ENCODE measurements at regions not wholly inside any gene's neighbourhood (a gene's known extent, or its start where the extent isn't known, plus 50 kb on each side); places are given as distances from the start of the nearest gene placed in this dataset.
"Not testable (repeated sequence)": the region's sequence is repeated elsewhere in the genome, so short reads cannot be mapped to it uniquely, and the experiment has no call there.

GRCh38 chr4:22593933-22594332 lies 78.1 kb upstream of the ADGRA3 start:
- Histone ChIP-seq H3K4me1 (no peaks in the 10 kb centered on the region), H3K27me3 (no peaks in the 10 kb centered on the region), H3K9me3 (no peaks in the 10 kb centered on the region), H3K27ac (no peak overlapping the region), H3K36me3 (no peaks in the 10 kb centered on the region), H3K4me3 (no peak overlapping the region)
- DNase-seq = no peak
- TF ChIP-seq POLR2A (IDR thresholded peaks at IDR 0.05) (no peak), CTCF (IDR thresholded peaks at IDR 0.05) (no peak)
- intact Hi-C loops (cut with DNase I) = no loop called here
- 77 to 85% methylated on average over 10 of the region's 10 CpGs for WGBS, 2 donors

- no peaks in the 10 kb centered on the region for H3K9me3 ChIP-seq
- no peak overlapping the region for H3K4me3 ChIP-seq
- 73 to 74% methylated on average over 3 of the region's 3 CpGs for WGBS, 2 donors
- no peaks in the 10 kb centered on the region for H3K36me3 ChIP-seq
- TF ChIP-seq CTCF (IDR thresholded peaks at IDR 0.05) = no peak
- TF ChIP-seq POLR2A (IDR thresholded peaks at IDR 0.05) = no peak
- intact Hi-C loops (cut with DNase I) = no loop called here
- no peak overlapping the region for H3K27ac ChIP-seq
- no peak for DNase-seq
- H3K4me1 ChIP-seq = no peaks in the 10 kb centered on the region
- no peaks in the 10 kb centered on the region for H3K27me3 ChIP-seq
Measured at GRCh38 chr4:22595684-22596083, 79.8 kb upstream of the ADGRA3 start.

GRCh38 chr4:22596409-22596808 lies 80.5 kb upstream of the ADGRA3 start:
- Histone ChIP-seq H3K27me3 (no peaks in the 10 kb centered on the region), H3K27ac (no peak overlapping the region), H3K36me3 (no peaks in the 10 kb centered on the region), H3K9me3 (no peaks in the 10 kb centered on the region), H3K4me1 (no peaks in the 10 kb centered on the region), H3K4me3 (no peak overlapping the region)
- intact Hi-C loops (cut with DNase I) = no loop called here
- WGBS, 2 donors = 52 to 57% methylated on average over 2 of the region's 2 CpGs
- DNase-seq = no peak
- no peak for TF ChIP-seq CTCF (IDR thresholded peaks at IDR 0.05)
- no peak for TF ChIP-seq POLR2A (IDR thresholded peaks at IDR 0.05)

- Histone ChIP-seq H3K4me1 (no peaks in the 10 kb centered on the region), H3K9me3 (no peaks in the 10 kb centered on the region), H3K27me3 (no peaks in the 10 kb centered on the region), H3K4me3 (no peak overlapping the region), H3K27ac (no peak overlapping the region), H3K36me3 (no peaks in the 10 kb centered on the region)
- no peak for DNase-seq
- no peak for TF ChIP-seq POLR2A (IDR thresholded peaks at IDR 0.05)
- no peak for TF ChIP-seq CTCF (IDR thresholded peaks at IDR 0.05)
- 82 to 86% methylated on average over 5 of the region's 5 CpGs for WGBS, 2 donors
- intact Hi-C loops (cut with DNase I) = no loop called here
Measured at GRCh38 chr4:22597471-22597870, 81.6 kb upstream of the ADGRA3 start.

- 87 to 93% methylated on average over 7 of the region's 8 CpGs for WGBS, 2 donors
- DNase-seq; H3K27me3 ChIP-seq; H3K36me3 ChIP-seq; H3K27ac ChIP-seq; H3K4me1 ChIP-seq; intact Hi-C loops (cut with DNase I); H3K9me3 ChIP-seq; H3K4me3 ChIP-seq: not testable (repeated sequence)
Measured at GRCh38 chr4:22598113-22599047, 82.5 kb upstream of the ADGRA3 start.

- H3K36me3 ChIP-seq; H3K4me3 ChIP-seq; DNase-seq; H3K9me3 ChIP-seq; intact Hi-C loops (cut with DNase I); H3K27ac ChIP-seq; H3K27me3 ChIP-seq; H3K4me1 ChIP-seq: not testable (repeated sequence)
- WGBS, 2 donors = 88 to 93% methylated on average over 12 to 13 of the region's 22 CpGs
Measured at GRCh38 chr4:22599228-22599928, 83.5 kb upstream of the ADGRA3 start.

- H3K4me3 ChIP-seq; DNase-seq; H3K36me3 ChIP-seq; H3K27me3 ChIP-seq; intact Hi-C loops (cut with DNase I); H3K27ac ChIP-seq; H3K9me3 ChIP-seq; H3K4me1 ChIP-seq: not testable (repeated sequence)
- WGBS, 2 donors = 77 to 82% methylated on average over 6 of the region's 8 CpGs
Measured at GRCh38 chr4:22599929-22600432, 84.1 kb upstream of the ADGRA3 start.

GRCh38 chr4:22601638-22602037 lies 85.8 kb upstream of the ADGRA3 start:
- H3K4me3 ChIP-seq; intact Hi-C loops (cut with DNase I); H3K27me3 ChIP-seq; H3K36me3 ChIP-seq; DNase-seq; H3K27ac ChIP-seq; H3K4me1 ChIP-seq; H3K9me3 ChIP-seq: not testable (repeated sequence)
- 86 to 88% methylated on average over 5 to 6 of the region's 6 CpGs for WGBS, 2 donors
